Liver (tissue), 2 donors: ENCODE measurements at regions not wholly inside any gene's neighbourhood (a gene's known extent, or its start where the extent isn't known, plus 50 kb on each side); places are given as distances from the start of the nearest gene placed in this dataset.
"Not testable (repeated sequence)": the region's sequence is repeated elsewhere in the genome, so short reads cannot be mapped to it uniquely, and the experiment has no call there.

Source experiments
- TF ChIP-seq, protein P1 (sequence below): fragments of 150-350 bp; IDR thresholded peaks from 2 replicates; pipeline ENCODE4 v1.5.1; 2017; ENCODE audit warnings: improper control_type of control experiment, low read depth, low read length; ENCODE audit not compliant: missing input control
- TF ChIP-seq, protein P2 (sequence below): IDR thresholded peaks from 2 replicates; pipeline ENCODE4 v1.6.1; 2016; ENCODE audit warnings: antibody characterized with exemption, mild to moderate bottlenecking
- donor health status: healthy.

DNA sequence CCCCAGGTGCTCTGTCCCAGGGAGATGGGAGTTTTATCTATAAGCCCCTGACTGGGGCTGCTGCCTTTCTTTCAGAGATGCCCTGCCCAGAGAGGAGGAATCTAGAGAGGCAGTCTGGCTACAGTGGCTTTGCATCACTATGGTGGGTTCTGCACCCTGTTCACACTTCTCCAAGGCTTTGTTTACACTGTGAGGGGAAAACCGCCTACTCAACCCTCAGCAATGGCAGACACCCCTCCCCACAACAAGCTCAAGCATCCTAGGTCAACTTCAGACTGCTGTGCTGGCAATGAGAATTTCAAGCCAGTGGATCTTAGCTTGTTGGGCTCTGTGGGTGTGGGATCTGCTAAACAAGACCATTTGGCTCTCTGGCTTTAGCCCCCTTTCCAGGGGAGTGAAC lies 204.4 kb upstream of the THRB start:
- TF ChIP-seq, protein P1, sequence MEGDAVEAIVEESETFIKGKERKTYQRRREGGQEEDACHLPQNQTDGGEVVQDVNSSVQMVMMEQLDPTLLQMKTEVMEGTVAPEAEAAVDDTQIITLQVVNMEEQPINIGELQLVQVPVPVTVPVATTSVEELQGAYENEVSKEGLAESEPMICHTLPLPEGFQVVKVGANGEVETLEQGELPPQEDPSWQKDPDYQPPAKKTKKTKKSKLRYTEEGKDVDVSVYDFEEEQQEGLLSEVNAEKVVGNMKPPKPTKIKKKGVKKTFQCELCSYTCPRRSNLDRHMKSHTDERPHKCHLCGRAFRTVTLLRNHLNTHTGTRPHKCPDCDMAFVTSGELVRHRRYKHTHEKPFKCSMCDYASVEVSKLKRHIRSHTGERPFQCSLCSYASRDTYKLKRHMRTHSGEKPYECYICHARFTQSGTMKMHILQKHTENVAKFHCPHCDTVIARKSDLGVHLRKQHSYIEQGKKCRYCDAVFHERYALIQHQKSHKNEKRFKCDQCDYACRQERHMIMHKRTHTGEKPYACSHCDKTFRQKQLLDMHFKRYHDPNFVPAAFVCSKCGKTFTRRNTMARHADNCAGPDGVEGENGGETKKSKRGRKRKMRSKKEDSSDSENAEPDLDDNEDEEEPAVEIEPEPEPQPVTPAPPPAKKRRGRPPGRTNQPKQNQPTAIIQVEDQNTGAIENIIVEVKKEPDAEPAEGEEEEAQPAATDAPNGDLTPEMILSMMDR = not testable (repeated sequence)
- TF ChIP-seq, protein P2, sequence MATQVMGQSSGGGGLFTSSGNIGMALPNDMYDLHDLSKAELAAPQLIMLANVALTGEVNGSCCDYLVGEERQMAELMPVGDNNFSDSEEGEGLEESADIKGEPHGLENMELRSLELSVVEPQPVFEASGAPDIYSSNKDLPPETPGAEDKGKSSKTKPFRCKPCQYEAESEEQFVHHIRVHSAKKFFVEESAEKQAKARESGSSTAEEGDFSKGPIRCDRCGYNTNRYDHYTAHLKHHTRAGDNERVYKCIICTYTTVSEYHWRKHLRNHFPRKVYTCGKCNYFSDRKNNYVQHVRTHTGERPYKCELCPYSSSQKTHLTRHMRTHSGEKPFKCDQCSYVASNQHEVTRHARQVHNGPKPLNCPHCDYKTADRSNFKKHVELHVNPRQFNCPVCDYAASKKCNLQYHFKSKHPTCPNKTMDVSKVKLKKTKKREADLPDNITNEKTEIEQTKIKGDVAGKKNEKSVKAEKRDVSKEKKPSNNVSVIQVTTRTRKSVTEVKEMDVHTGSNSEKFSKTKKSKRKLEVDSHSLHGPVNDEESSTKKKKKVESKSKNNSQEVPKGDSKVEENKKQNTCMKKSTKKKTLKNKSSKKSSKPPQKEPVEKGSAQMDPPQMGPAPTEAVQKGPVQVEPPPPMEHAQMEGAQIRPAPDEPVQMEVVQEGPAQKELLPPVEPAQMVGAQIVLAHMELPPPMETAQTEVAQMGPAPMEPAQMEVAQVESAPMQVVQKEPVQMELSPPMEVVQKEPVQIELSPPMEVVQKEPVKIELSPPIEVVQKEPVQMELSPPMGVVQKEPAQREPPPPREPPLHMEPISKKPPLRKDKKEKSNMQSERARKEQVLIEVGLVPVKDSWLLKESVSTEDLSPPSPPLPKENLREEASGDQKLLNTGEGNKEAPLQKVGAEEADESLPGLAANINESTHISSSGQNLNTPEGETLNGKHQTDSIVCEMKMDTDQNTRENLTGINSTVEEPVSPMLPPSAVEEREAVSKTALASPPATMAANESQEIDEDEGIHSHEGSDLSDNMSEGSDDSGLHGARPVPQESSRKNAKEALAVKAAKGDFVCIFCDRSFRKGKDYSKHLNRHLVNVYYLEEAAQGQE = not testable (repeated sequence)
